HG03095 (cell line): ENCODE measurements at regions not wholly inside any gene's neighbourhood (a gene's known extent, or its start where the extent isn't known, plus 50 kb on each side); places are given as distances from the start of the nearest gene placed in this dataset.

Source experiments
- ATAC-seq: cut with Tn5 transposase; IDR thresholded peaks from one replicate; pipeline ENCODE4 v1.9.1; 2021; ENCODE audit warnings: moderate library complexity; ENCODE audit not compliant: unreplicated experiment

GRCh38 chr16:64470916-64471315, 650.9 kb downstream of the CDH11 start:
- no peak for ATAC-seq

- ATAC-seq = no peak
Measured at GRCh38 chr16:64469906-64470702, 651.8 kb downstream of the CDH11 start.

- no peak for ATAC-seq
Measured at GRCh38 chr16:64469351-64469750, 652.5 kb downstream of the CDH11 start.

GRCh38 chr16:64468515-64469090, 653.3 kb downstream of the CDH11 start:
- ATAC-seq = no peak

- ATAC-seq = no peak
Measured at GRCh38 chr16:64459821-64460220, 662.0 kb downstream of the CDH11 start.

GRCh38 chr16:64459402-64459801, 662.5 kb downstream of the CDH11 start:
- ATAC-seq = no peak

GRCh38 chr16:64455275-64455674, 666.6 kb downstream of the CDH11 start:
- ATAC-seq = no peak

GRCh38 chr16:64453646-64454045, 668.2 kb downstream of the CDH11 start:
- ATAC-seq = no peak

GRCh38 chr16:64452446-64452845, 669.4 kb downstream of the CDH11 start:
- no peak for ATAC-seq

- no peak for ATAC-seq
Measured at GRCh38 chr16:64450177-64450576, 671.7 kb downstream of the CDH11 start.

- no peak for ATAC-seq
Measured at GRCh38 chr16:64449506-64449905, 672.4 kb downstream of the CDH11 start.

GRCh38 chr16:64445649-64446048, 676.2 kb downstream of the CDH11 start:
- ATAC-seq = no peak

GRCh38 chr16:64445245-64445644, 676.6 kb downstream of the CDH11 start:
- no peak for ATAC-seq

- no peak for ATAC-seq
Measured at GRCh38 chr16:64440421-64440831, 681.4 kb downstream of the CDH11 start.

GRCh38 chr16:64440005-64440404, 681.9 kb downstream of the CDH11 start:
- ATAC-seq = no peak

GRCh38 chr16:64437706-64438324, 684.0 kb downstream of the CDH11 start:
- no peak for ATAC-seq

GRCh38 chr16:64434526-64435069, 687.3 kb downstream of the CDH11 start:
- no peak for ATAC-seq

GRCh38 chr16:64428463-64429113, 693.3 kb downstream of the CDH11 start:
- no peak for ATAC-seq

- ATAC-seq = no peak
Measured at GRCh38 chr16:64426131-64426666, 695.7 kb downstream of the CDH11 start.

GRCh38 chr16:64425381-64425780, 696.5 kb downstream of the CDH11 start:
- no peak for ATAC-seq

- no peak for ATAC-seq
Measured at GRCh38 chr16:64422259-64422658, 699.6 kb downstream of the CDH11 start.
